GF-D8 (cell line): ENCODE measurements at regions not wholly inside any gene's neighbourhood (a gene's known extent, or its start where the extent isn't known, plus 50 kb on each side); places are given as distances from the start of the nearest gene placed in this dataset.

ENCODE experiments used
- DNase-seq: peaks from one replicate; lab custom pipeline; 2025; lab: John Stamatoyannopoulos, UW

DNA sequence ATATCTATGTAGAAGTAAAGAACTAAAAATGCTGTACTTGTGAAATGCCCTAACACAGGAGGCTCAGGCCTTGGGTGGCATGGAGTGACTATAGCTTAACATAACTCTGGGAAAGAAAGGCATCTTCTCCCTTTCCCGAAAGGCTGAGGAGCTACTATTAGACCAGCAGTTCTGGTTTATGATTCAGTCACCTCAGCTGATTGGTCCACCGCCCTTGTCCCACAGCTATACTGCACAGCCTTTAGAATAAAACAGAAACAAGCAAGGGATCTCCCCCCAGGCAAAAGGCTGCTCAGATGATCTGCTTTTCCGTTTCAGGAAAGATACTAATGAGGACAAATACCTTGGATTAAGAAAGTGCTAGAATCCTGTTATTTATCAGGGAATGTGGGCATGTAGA is 171.3 kb downstream of the SNCA start:
- no peak for DNase-seq

DNA sequence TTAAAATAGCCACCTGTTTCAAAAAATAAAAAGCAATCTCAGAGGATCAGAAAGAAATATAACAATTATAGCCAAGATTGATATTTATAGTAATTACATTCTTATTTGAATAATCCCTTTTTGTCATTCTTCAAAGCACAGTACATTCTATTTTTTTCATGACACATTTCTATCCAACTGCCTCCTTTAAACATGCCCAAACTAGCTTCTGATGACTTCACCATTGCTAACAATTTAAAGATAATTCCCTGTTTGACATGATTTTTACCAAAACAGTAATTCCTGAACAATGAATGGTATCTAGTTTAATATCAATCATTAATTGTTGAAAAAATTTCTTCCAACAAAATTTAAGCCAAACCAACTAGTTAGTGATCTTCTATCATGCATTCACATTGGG is 172.4 kb downstream of the SNCA start:
- no peak for DNase-seq

DNA sequence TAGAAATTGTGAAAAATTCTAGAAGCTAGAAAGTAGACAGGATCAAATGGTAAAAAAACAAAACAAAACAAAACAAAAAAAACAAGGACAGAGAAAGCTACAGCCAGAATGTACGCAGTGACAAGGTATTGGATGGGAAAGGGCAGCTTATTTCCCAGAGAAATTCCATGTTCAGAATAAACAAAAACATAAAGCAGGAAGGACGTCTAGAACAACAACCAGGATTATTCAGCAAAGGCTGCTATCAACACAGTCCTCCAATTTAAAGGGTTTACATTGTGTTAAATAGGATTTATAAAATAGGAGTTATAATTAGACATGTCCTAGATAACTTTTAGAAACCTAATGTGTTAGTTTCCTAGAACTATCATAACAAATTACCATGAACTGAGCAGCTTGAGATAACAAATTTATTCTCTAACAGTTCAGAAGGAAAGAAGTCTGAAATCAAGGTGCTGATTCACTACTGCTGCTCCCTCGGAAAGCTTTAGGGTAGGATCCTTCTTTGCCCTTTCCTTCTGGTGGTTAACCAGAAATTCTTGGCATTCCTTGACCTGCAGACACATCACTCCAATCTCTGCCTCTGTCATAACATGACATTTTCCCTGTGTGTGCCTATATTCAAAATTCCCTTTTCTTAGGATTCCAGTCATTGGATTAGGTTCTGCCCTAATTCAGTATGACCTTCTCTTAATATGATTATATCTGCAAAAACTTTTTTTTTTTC is 175.6 kb downstream of the SNCA start:
- DNase-seq: no peak

DNA sequence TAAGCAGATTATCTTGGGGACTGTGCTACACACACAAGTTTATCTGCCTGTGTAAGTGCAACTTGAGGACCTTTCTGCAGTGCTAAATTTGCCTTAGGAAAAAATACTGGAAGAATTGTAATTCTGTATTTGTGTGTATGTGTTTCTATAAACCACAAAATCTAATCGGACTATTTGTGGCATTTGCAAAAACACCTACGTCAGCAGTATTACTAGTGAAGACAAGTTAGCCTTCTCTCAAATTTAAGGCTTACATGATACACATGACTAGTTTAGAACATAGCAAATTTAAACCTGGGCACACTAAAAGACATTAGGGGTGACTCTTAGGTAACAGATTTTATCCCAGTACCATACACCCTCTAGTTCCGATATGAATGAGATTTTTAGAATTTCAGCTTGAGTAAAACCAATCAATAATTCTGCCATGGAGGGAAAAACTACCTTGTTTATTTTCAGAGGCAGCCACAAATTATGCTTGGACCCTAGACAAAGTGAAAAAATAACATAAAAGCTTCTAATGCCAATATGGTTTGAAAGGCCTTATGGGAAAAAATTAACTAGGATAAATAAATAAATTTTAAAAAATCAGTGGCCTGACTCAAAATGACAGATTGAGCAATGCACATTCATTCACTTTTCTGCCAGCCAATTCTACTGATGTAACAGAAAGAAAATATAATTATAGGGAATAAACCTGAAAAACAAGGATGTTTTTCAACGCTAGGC is 176.4 kb downstream of the SNCA start:
- DNase-seq: no peak

DNA sequence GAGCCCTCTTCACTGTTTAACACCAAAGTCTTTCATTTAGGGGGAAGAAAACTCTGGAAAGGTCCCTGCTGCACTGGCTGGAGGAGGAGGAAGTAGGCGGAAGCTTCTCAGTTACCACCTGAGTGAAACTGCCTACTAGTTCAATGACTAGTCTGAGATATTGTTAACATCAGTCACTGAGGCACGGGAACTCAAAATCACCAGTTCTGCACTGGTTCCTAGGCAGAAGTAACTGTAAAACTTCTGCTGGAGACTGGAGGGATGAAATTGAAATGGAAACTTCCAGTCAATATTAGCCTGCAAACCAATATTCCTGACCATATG is 178.3 kb downstream of the SNCA start:
- no peak for DNase-seq

DNA sequence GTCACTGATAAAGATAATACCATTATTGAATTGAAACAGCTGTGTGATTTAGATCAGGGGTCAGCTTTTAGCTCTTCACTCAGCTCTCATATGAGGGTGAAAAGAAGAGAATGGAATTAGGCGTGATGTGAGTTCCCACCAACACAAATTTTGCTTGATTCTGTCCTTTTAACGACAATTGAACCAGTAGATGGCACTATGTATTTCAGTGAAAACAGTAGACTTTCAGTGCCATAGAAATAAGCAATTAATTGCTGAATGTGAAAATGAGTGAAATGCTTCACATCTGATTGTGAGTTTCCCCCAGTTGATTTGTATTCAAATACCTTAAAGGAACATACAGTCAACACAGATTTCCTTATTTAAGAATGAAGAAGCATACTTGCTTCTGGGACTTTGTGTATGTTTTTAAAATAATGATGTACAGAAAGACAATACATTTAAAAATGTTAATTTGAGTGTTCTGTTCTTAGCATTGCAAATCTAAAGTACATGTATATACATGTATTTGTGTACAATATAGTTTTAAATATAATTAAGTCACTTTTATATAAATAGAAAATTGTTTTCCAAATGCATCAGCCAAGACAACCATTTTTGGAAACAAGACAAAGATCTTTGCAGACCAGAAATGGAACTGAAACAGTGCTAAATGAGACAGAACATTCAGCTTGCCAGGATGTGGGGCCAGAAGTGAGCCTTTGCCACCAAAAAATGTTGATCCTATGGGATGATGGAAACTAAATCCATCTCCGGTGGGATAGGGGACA is 178.8 kb downstream of the SNCA start:
- DNase-seq: no peak

DNA sequence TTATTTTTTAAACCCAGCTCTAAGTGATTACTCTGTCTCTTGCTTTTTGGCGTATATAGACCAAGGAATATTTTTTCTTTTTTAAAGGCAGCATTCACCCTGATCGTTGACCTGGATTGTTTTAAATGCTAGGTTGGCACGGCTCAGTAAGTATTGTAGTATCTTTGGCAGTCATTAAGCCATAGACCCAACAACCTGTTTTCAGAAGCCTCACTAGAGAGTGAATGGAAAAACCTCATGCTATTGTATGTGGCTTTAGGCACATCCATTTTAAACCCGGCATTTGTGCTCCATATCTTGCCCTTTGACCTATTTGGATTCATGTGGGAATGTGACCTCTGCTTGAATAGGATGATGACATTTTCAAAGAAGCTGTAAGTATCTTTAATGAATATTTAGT is 183.9 kb downstream of the SNCA start:
- no peak for DNase-seq

DNA sequence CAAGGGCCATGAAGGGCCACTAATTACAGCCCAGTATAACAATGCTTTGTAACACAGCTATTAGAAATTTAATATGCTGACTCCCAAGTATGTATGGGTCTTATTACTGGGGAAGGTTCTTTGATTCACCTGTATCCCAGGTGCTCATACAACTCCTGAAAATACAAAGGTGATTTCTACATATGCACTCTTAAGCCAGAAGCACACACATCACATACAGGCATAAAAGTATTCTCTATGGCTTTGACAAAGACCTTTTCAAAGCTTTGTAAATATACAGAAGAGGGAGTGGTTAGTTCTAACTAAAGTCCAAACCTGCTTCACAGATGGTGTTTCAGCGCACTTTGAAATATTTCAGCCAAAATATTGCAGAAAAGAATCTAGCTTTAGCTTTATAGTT is 191.5 kb downstream of the SNCA start:
- DNase-seq: no peak

DNA sequence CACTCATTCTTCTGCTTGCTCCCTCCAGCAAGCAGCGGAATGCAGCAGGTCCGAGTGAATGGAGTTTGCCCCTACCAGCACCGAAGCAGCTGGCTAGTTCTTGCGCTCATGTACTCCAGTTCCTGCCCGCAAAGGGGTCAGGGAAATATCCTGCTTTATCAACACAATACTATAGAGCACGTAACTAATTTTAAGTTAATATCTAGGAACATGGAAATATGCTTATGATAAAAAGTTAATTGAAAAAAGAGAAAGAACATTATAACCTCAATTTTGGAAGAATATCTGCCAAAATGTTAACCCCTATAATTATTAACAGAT is 195.6 kb downstream of the SNCA start:
- no peak for DNase-seq

DNA sequence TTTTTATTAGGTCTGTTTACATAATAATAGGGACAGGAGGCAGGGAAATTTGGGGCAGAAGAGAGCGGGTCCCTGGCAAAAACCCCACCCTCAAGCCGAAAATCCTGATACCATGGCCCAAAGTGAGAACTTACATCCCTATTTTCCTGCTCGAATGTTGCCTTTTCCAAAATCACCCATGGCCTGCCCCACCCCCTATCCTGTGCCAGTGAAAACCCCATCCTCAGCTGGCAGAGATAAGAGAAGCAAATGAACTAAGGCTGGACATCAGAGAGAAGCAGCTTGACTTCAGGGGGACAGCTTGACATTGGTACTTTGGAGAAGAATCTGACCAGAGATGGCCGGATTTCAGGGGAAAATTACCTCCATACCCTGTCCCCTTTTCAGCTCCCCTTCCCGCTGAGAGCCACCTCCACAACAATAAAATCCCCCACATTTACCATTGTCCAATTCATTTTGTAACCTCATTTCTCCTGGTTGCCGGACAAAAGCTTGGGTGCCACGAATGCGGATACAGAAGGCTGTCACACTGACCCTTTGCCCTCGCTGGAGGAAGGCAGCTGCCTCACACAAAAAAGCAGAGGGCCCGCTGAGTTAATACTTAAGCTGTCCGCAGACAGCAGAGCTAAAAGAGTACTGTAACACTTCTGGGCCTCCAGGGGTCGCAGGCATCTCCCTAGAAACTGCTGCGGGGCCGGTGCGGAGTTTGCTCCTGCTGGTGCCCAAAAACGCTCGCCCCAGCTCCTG is 196.2 kb downstream of the SNCA start:
- no peak for DNase-seq

DNA sequence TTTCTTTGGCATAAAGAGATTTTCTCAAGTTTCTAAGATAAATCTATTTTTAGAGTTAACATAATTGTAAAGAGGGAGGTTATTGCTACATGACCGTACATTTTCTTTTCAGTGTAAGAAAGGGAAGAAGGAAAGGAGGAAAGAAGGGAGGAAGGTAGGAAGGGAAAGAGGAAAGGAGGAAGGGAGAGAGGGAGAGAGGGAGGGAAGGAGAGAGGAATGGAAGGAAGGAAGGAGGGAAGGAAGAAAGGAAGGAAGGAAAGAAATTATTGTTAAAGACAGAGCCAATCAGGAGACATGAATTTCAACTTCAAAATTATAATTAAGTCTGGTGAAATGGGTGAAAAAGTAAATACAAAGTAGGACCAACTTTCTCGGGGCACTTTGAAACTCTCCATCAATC is 197.6 kb downstream of the SNCA start:
- DNase-seq: no peak

DNA sequence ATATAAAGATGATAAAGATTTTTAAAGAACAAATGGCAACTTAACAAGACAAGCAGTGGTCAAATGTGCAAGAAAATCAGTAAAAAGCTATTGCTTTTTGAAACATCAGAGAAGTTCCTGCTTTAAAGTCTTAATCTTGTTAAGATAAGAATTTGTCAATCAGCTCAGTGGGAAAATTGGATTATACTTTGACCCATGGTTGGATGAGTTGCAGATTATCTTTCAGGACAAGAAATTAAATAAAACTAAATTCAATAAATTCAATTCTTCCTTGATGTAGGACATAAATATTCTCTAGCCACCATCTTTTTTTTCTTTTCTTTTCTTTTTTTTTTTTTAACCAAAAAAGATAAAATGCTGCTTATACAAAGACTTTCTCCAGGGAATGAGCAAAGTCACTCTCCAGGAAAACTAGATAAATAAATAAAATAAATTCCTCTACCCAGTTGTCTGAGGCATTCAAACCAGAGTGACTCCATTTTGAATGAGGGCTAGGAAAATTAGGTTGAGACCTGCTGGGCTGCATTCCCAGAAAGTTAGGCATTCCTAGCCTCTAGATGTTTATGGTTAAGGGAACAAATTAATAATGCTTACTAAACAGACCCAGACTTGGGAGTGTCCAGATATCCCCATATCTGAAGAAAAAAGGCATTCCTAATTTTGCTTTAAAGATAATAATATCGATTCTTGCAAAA is 211.2 kb downstream of the SNCA start:
- DNase-seq: no peak

DNA sequence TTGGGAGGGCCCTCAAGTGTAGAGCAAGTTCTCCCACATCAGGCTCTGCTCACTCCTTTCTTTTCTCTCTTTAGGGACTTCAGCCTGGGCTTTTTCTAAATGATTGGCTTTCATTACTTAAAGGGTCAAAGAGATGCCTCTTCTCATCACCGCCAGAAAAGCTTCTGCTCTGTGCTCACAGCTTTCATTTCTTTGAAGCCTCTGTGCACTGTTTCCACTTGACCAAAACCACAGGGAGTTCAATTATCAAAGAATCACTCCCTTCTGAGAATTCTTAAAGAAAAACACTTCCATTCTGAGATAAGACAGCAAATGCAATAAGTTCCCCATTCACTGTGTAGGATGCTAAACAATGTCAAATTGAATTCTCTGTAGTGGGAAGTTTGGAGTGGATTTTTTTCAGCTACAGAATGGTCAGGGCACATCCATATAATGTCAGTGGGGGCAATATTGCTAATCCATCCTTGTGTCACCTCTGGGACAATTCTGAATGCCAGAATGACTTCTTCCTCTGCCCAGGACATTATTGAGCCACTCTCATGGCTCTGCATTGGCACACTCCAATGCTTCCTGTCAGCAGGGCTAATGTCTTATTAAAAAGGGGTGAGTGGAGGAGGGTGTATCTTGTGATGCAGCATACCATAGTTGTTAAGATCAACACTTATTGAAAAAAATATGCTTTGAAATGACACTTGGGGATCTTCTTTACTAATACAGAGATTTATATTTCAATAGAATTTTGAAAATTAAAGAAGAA is 217.6 kb downstream of the SNCA start:
- DNase-seq: no peak

DNA sequence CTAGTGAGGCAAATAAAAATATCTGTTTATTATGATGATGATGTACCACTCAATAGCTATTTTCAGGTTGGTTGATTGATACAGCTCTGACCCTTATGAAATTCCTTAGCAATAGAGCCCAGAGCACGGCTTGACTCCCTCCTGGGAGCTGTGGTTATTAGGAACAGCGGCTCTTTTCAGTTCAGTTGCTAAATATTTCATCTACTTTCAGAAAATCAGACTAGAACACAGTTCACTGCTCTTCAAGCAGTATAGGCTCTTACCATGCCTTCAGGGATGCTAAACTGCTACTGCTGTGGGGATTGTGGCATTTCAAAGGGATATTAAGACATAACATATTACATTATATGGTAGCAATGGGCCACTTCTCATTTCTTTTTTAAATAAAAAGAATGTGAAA is 218.8 kb downstream of the SNCA start:
- no peak for DNase-seq

DNA sequence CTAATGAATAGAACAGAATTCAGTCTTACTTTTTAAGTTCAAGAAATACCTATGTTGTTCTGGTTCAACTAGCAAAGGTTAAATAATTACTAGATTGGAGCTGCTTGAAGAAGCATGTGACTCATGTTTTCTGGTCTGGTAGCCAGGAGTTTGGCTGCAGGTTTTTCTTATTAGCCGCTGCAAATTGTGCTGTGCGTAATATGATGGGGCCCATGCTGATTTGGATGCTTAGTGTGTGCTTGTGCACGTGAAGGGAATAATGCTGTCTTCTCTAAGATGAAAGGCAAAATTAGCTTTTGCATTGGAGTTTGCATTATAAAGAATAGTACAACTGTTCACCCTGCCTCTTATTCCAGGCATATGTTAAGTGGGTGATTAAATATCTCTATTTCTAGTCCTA is 219.6 kb downstream of the SNCA start:
- DNase-seq: no peak

DNA sequence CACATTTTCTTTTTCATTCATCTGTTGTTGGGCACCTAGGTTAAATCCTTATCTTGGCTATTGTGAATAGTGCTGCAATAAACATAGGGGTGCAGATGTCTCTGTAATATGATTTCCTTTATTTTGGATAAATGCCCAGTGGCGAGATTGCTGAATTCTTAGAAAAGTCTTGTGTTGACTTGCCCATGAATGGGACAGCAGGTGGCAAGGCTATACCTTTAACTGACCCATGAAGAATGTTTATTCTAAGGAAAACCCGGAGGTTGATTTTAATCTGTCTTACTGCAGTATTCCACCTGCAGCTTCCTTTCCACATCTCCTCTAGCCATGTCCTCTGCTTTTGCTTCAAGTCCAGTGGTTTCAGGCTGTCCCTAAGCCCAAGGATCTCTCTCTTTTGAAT is 220.6 kb downstream of the SNCA start:
- DNase-seq: no peak

DNA sequence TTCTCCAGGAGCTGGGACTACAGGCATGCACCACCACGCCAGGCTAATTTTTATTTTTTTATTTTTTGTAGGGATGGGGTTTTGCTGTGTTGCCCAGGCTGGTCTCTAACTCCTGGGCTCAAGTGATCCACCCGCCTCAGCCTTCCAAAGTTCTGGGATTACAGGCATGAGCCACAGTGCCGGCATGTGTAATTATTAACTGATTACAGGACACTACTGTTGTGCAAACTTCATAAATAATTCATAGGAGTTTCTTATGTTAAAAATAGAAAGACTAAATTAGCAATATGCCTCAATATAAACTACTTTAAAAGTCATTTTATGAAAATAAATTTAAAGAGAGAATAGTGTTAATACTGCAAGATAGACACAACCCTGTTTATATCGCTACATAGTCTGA is 221.9 kb downstream of the SNCA start:
- DNase-seq: no peak

DNA sequence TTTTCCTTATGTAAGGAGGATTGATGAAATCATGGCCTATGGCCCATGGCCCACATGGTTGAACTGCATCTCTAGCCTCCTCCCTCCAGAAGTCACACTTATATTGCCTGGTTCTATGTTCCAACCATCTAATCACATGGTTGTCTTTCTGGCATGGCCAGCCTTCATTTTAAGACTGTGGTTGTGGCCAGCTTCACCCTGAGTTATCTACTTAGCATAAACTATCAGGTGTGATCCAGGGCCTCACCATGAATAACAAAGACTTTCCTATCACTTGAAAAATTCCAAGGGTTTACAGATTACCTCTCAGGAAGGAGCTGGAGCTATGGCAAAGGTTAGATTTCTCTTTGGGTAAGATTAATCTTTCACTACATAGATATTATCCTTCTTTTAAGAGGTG is 222.8 kb downstream of the SNCA start:
- DNase-seq: no peak

DNA sequence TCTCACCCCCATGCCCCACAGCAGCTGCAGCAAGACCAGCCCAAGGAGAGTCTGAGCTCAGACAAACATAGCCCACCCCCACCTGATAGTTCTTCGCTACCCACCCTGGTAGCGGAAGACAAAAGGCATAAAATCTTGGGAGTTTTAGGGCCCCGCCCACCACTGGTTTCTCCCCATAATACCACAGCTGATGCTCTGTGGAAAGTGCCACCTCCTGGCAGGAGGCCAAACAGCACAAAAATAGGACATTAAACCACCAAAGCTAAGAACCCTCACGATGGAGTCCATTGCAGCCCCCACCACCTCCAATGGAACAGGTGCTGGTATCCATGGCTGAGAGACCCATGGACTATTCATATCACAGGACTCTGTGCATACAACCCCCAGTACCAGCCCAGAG is 226.7 kb downstream of the SNCA start:
- no peak for DNase-seq

DNA sequence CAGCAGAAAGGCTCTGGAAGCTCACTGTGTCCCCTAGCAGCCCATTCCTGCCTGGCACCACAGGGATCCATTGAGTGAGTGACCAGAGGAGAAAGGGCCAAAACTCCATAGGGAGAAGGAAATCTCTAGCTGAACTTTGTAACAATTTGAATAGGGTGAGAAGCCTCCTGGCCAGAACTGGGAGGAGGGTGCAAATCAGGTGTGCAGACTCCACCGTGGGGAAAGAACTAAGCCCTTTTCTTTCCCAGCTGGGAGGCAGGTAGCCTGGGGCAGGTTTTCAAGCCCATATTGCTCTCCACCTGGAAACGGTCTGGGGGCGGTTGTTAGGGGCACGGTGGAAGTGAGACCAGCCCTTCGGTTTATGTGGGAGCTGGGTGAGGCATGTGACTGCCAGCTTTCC is 227.2 kb downstream of the SNCA start:
- DNase-seq: no peak

DNA sequence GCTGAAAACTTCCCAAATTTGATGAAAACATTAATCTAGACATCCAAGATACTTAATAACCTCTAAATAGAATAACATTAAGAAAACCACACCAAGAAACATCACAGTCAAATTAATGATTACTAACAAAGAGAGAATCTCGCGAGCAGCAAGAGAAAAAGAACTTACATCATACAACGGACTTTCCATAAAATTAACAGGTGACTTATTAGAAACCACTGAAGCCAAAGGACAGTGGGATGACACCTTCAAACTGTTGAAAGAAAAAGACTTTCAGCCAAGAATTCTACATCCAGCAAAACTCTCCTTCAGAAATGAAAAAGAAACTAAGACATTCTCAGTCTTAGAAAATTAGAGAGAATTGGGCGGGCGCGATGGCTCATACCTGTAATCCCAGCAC is 232.0 kb downstream of the SNCA start:
- DNase-seq: no peak
